Nucleus accumbens (tissue), 56 donors: ENCODE measurements at regions not wholly inside any gene's neighbourhood (a gene's known extent, or its start where the extent isn't known, plus 50 kb on each side); places are given as distances from the start of the nearest gene placed in this dataset.
"Not testable (repeated sequence)": the region's sequence is repeated elsewhere in the genome, so short reads cannot be mapped to it uniquely, and the experiment has no call there.

Experiments
- DNase-seq, 56 donors: peaks; one replicate each; lab custom pipeline; 2025; lab: John Stamatoyannopoulos, UW

DNA sequence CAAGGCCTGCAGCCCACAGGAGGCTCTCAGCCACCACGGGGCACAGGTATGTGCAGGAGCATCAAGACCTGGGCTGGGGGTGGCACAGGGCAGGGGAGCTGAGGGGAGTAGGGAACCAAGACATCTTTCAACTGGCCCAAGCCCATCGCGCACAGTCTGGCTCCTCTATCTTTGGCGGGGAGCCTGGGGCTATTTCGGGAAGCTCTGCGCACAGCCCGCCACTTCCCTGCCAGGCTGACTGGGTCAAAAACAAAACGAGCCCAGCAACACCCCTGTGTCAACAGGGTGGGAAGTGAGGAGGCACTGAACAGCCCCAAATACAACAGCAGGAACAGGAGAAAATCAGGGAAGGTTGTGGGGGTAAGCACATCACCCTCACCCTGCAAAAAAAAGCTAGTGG, 83.9 kb downstream of the ARL6IP4 start:
- DNase-seq, result peak in 41 of 56 donors; percentile 8 to 81 (median 44)

GRCh38 chr12:123063535-123063934, 83.1 kb downstream of the ARL6IP4 start:
- no peak for DNase-seq

DNA sequence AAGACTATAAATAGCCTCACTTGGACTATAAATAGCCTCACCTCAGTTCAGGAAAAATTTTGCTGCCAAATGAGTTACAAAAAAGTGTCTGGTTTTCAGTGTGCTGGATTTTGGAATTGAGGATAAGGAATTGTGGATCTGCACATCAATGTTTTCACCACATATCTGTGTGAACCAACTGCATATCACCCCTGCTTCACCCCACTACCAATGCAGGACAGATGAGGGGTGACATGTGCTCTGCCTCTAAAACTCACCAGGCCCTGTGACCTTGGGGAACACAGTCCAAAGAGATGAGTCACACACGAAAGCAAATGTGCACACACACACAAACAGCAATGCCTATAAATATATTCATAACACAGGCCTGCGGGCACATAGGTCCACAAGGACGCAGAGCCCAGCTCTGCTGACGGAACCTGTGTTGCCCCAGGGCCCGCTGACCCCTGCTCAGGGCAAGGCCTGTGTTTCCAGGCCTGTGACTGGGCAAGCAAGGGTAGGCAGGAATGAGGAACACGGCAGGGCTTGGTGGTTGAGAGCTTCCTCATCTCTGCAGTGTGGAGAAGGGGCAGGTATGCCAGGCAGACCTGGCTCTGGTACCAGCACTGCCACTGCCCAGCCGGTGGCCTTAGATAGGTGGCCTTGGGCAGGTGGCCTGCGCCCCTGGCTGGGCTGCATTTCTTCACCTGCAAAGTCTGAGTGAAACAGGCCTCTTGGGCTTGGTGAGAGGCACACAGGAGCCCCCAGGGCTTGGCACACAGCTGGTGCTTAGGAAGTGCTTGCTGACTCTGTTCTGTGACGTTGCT, 82.4 kb downstream of the ARL6IP4 start:
- peak in 2 of 56 donors; percentile 9 to 17 for DNase-seq

GRCh38 chr12:123061441-123062205, 81.1 kb downstream of the ARL6IP4 start:
- peak in 7 of 56 donors; percentile 9 to 49 (median 25) for DNase-seq

DNA sequence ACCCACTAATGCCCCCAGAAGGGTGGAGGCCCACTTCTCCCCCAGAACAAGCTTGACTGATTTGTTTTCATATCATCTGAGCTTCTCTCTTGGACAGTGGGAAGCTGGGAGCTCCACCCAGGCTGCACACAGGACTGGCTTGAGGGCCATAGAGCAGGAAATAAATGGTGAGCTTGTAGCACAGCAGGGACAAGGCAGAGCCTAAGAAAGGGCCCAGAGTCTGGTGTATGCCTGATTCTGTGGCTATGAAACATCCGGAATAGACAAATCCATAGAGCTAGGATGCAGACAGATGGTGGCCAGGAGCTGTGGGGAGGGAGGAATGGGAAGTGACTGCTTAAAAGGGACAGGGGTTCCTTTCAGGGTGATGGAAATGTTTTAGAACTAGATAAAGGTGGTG, 79.0 kb downstream of the ARL6IP4 start:
- DNase-seq, result no peak

DNA sequence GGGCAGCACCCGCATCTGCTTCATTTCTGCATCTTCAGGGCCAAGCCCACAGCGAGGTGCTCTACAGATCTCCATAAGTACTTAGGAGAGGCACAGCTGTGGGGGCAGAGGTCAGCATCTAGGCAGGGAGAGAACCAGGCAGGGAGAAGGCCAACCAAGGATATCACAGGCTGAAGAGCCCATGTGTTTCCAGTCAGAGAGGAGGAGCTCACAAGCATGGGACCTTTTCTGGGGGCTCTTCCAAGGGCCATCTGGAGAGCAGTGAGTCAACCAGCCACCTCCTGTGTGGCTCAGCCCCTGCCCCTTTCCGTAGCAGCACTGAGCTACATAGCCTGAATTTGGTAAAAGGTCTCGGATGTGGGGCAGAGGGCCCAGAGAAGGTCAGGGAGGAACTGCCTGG, 78.5 kb downstream of the ARL6IP4 start:
- no peak for DNase-seq

DNA sequence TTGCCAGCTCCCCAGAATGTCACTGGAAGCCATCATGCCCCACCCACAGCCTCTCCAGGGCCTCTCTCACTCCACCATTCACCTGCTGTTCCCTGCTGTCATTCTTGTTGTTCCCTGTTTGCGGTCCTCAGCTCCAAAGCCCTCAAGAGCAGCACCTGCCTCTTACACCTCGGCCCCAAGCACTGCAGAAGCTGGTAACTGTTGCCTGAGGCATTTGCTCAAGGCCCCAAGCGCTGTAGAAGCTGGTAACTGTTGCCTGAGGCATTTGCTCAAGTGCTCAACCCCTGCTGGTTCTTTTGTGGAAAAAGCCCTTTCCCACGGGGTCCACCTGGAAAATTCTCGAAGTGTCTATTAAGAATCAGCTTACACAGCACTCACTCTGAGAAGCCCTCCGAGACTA, 78.0 kb downstream of the ARL6IP4 start:
- DNase-seq, result no peak

DNA sequence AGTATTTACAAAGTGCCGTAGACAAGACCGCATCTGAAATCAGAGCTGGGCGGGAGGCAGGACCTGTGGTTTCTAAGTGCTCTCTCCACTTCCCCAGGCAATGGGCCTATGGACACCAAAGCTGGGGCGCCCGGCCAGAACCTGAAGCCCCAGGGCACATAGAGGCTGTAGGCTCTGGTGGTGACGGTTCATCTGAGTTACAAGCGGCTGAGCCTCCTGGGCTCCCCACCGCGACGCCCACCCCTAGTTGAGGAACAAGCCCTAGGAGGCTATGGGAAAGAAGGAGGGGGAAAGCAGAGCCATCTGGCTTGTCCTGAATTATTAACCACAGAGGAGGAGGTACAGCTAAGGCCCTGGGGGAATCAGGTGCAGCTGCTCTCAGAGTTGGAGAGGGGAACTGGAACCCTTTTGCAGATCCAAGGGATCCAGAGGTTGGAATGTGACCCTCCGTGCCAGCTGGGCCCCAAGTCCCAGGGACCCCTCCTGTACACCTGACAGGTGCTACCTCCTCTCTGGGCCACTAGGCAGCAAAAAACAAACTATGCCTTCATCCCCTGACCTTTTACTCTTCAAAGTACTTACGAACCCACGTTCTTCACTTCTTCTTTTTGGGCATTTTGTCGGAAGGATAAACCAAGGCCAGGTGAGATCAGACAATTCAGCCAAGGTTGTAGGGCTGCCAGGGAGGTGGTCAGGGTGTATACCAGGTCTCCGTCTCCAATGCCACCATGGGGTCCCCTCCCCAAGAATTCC, 77.2 kb downstream of the ARL6IP4 start:
- DNase-seq, result no peak

- DNase-seq, result no peak
Observed at GRCh38 chr12:123056709-123057108, 76.2 kb downstream of the ARL6IP4 start.

GRCh38 chr12:123056053-123056452, 75.6 kb downstream of the ARL6IP4 start:
- peak in 2 of 56 donors; percentile 16 to 25 for DNase-seq

DNA sequence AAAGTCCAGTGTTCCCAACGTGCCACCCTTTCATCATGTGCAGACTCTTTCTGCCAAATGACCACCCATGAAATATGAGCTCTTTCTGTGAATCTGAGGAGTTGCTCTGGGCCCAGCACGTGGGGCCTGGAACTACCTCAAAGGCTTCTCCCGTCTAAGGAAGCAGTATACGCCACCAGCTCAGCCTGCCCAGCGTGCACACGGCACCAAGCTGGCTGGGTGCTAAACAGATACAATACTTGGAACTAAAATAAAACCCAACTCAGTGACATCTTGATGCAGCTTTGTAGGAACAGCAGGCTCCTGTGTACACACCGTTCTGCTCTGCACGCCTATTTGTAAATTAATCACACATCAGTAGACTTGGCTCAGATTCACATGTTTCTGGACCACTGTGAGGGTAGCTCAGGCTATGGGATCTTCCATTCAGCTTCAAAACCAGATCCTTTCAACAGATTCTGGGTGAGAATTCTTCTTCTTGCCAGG, 74.8 kb downstream of the ARL6IP4 start:
- DNase-seq, result peak in 4 of 56 donors; percentile 20 to 37 (median 28)

GRCh38 chr12:123054371-123054770, 73.9 kb downstream of the ARL6IP4 start:
- DNase-seq, result no peak

DNA sequence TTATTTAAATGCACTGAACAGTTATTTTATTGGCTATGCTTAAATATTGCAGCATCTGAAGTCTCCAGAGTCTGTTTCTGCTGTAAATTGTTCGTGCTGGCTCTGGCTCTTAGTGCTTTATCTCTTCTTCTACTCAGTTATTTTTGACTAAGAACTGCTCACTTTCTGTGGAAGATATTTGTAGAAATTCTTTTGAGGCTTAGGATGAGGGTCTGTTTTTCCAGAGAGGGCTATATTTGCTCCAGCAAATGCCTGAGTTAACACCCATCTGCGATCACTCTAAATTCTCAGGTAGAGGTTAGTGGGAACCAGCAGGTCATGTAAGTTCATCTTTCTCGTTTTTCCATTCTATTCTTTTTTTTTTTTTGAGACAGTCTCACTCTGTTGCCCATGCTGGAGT, 71.1 kb downstream of the ARL6IP4 start:
- DNase-seq, result no peak

DNA sequence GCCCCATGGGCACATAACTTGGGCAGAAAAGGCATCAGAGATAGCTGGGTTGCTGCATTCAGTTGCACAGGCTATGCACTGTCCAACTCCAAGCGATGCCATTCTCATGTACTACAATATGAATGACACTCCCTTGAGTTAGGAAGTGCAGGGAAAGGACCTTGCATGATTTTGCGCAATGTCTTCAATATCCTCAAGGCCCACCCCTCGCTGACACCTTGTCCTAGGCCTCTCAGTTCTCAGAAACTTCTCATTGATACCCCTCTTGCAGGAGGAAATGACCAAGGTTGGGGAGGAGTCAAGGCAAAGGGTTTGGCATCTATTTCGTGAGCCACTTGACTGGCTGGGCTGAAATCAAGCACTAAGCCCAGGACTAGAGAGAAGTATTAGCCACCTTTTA, 70.4 kb downstream of the ARL6IP4 start:
- DNase-seq, result no peak

DNA sequence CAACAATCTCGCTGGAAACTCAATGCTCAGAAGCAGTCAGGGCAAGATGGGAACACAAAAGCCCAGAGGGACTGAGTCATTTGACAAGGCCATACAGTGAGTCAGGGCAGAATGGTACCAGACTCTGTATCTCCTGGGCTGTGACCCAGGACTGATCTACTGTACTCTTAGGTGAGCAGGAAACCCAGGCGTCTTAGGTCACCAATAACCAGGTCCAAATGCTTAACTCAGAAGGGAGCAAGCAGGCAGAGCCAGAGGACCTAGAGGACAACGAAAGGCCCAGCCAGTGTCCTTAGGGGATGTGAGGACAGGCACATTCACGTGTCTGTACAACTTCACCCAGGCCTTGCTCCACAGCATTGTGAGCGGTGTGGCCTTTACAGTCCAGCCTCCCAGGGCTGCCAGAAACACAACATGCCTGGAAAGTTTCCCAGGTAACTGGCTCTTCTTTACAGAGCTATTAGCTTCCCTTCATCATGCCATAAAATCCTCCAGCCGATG, 69.9 kb downstream of the ARL6IP4 start:
- no peak for DNase-seq

GRCh38 chr12:123049398-123050240, 69.1 kb downstream of the ARL6IP4 start:
- DNase-seq, result peak in 24 of 56 donors; percentile 14 to 72 (median 34)

GRCh38 chr12:123047892-123048291, 67.4 kb downstream of the ARL6IP4 start:
- DNase-seq, result not testable (repeated sequence)

- no peak for DNase-seq
Observed at GRCh38 chr12:123047289-123047688, 66.8 kb downstream of the ARL6IP4 start.

GRCh38 chr12:123046431-123046830, 66.0 kb downstream of the ARL6IP4 start:
- DNase-seq, result peak in 1 of 56 donors; percentile 25

DNA sequence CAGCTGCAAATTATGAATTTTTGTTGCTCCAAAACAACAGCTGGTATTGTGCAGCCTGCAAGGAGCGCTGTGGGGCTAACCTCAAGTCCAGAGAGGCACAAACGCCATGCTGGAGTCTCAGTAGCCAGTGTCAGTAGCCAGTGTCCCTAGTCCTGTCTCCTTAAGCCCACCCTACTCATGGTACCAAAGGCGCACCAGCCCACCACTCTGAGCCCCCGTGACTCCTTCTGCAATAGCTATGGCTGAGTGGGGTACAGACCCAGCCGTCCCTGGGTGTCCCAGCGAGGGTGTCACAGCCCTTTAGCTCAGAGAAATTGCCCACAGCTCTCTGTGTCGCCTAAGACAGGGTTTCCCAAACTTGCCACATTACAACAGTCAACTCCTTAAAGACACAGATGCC, 65.2 kb downstream of the ARL6IP4 start:
- no peak for DNase-seq
